H9 (cell line): ENCODE measurements at regions not wholly inside any gene's neighbourhood (a gene's known extent, or its start where the extent isn't known, plus 50 kb on each side); places are given as distances from the start of the nearest gene placed in this dataset.

Experiments used
- DNase-seq: peaks from one replicate; pipeline ENCODE4 v3.0.0-alpha.2; 2017
- H2AFZ ChIP-seq: one replicate; pipeline ENCODE4 v1.6.1; 2013; ENCODE audit warnings: mild to moderate bottlenecking, low read length, control low read depth, moderate library complexity
- H2AK5ac ChIP-seq: 2 replicates; pipeline ENCODE4 v1.6.1; 2013; ENCODE audit warnings: low read length, control low read depth, mixed read lengths; ENCODE audit not compliant: insufficient read length
- H2BK120ac ChIP-seq: one replicate; pipeline ENCODE4 v1.6.1; 2013; ENCODE audit warnings: low read depth, mild to moderate bottlenecking, low read length, control low read depth, inconsistent platforms; ENCODE audit not compliant: poor library complexity, severe bottlenecking
- H2BK12ac ChIP-seq: 2 replicates; pipeline ENCODE4 v1.6.1; 2013; ENCODE audit warnings: low read length, control low read depth, mixed read lengths, low read depth; ENCODE audit not compliant: insufficient read length
- H2BK15ac ChIP-seq: 2 replicates; pipeline ENCODE4 v1.6.1; 2013; ENCODE audit warnings: low read depth, low read length, control low read depth
- H2BK20ac ChIP-seq: one replicate; pipeline ENCODE4 v1.6.1; 2013; ENCODE audit warnings: low read depth, mild to moderate bottlenecking, low read length, control low read depth, inconsistent platforms; ENCODE audit not compliant: poor library complexity, severe bottlenecking
- H2BK5ac ChIP-seq: 2 replicates; pipeline ENCODE4 v1.6.1; 2013; ENCODE audit warnings: low read length, control low read depth, mixed read lengths; ENCODE audit not compliant: insufficient read length
- H3K14ac ChIP-seq: 2 replicates; pipeline ENCODE4 v1.6.1; 2013; ENCODE audit warnings: low read length, control low read depth; ENCODE audit not compliant: insufficient read depth
- H3K18ac ChIP-seq: 2 replicates; pipeline ENCODE4 v1.6.1; 2013; ENCODE audit warnings: low read depth, mild to moderate bottlenecking, mixed read lengths, low read length, control low read depth; ENCODE audit not compliant: insufficient read length
- H3K23ac ChIP-seq: 2 replicates; pipeline ENCODE4 v1.6.1; 2013; ENCODE audit warnings: low read length, control low read depth, mixed read lengths, low read depth; ENCODE audit not compliant: insufficient read length
- H3K23me2 ChIP-seq: 2 replicates; pipeline ENCODE4 v1.6.1; 2013; ENCODE audit warnings: low read depth, mild to moderate bottlenecking, mixed read lengths, low read length, control low read depth; ENCODE audit not compliant: insufficient read length, poor library complexity, severe bottlenecking
- H3K27ac ChIP-seq: 2 replicates; pipeline ENCODE4 v1.5.1; 2013; ENCODE audit warnings: low read length, control low read depth, mixed read lengths, low read depth; ENCODE audit not compliant: insufficient read length
- H3K27me3 ChIP-seq: 2 replicates; pipeline ENCODE4 v1.6.1; 2013; ENCODE audit warnings: low read length, control low read depth, inconsistent platforms; ENCODE audit not compliant: insufficient read depth
- H3K4ac ChIP-seq: 2 replicates; pipeline ENCODE4 v1.6.1; 2013; ENCODE audit warnings: low read depth, mild to moderate bottlenecking, control low read depth, inconsistent platforms, low read length, moderate library complexity
- H3K4me1 ChIP-seq: 2 replicates; pipeline ENCODE4 v1.6.1; 2013; ENCODE audit warnings: low read length, control low read depth, inconsistent platforms; ENCODE audit not compliant: insufficient read depth
- H3K4me2 ChIP-seq: 2 replicates; pipeline ENCODE4 v1.6.1; 2013; ENCODE audit warnings: low read length, control low read depth, mixed read lengths; ENCODE audit not compliant: insufficient read length, insufficient read depth
- H3K56ac ChIP-seq: 2 replicates; pipeline ENCODE4 v1.6.1; 2013; ENCODE audit warnings: low read depth, mild to moderate bottlenecking, mixed read lengths, low read length, control low read depth; ENCODE audit not compliant: insufficient read length
- H3K79me1 ChIP-seq: 2 replicates; pipeline ENCODE4 v1.6.1; 2013; ENCODE audit warnings: low read depth, mild to moderate bottlenecking, moderate library complexity, low read length, control low read depth, inconsistent platforms; ENCODE audit not compliant: insufficient read depth, poor library complexity, severe bottlenecking
- H3K79me2 ChIP-seq: 2 replicates; pipeline ENCODE4 v1.6.1; 2013; ENCODE audit warnings: low read length, control low read depth, inconsistent platforms; ENCODE audit not compliant: insufficient read depth
- H3K9ac ChIP-seq: 2 replicates; pipeline ENCODE4 v1.6.1; 2013; ENCODE audit warnings: low read length, control low read depth, mixed read lengths; ENCODE audit not compliant: insufficient read length; ENCODE audit errors: extremely low read depth
- H3K9me3 ChIP-seq: one replicate; pipeline ENCODE4 v1.6.1; 2013; ENCODE audit warnings: low read depth, low read length, inconsistent platforms; ENCODE audit not compliant: control insufficient read depth
- H3T11ph ChIP-seq: one replicate; pipeline ENCODE4 v1.6.1; 2013; ENCODE audit warnings: mild to moderate bottlenecking, low read length, control low read depth, inconsistent platforms
- H4K20me1 ChIP-seq: one replicate; pipeline ENCODE4 v1.6.1; 2013; ENCODE audit not compliant: control insufficient read depth, insufficient read length, insufficient read depth
- H4K5ac ChIP-seq: 2 replicates; pipeline ENCODE4 v1.6.1; 2013; ENCODE audit warnings: low read depth, mild to moderate bottlenecking, mixed read lengths, low read length, control low read depth; ENCODE audit not compliant: insufficient read length
- H4K8ac ChIP-seq: replicated peaks from 2 replicates; pipeline ENCODE4 v1.6.1; 2013; ENCODE audit warnings: low read length, control low read depth, mixed read lengths, low read depth; ENCODE audit not compliant: insufficient read length
- H4K91ac ChIP-seq: 2 replicates; pipeline ENCODE4 v1.6.1; 2013; ENCODE audit warnings: low read depth, mild to moderate bottlenecking, moderate library complexity, mixed read lengths, low read length, control low read depth; ENCODE audit not compliant: insufficient read length
- H3K27ac Mint-ChIP-seq, 3 experiments: 2 replicates in 2 of 3; 3 replicates in 1 of 3; pipeline ENCODE4 v1.8.0; 2020 to 2021; ENCODE audit warnings: mixed read lengths in 3 of 3, mild to moderate bottlenecking in 1 of 3, moderate library complexity in 1 of 3
- H3K27me3 Mint-ChIP-seq: 2 replicates; pipeline ENCODE4 v1.8.0; 2021; ENCODE audit warnings: low read depth, mild to moderate bottlenecking, moderate library complexity, mixed read lengths
- H3K36me3 Mint-ChIP-seq, 3 experiments: 2 replicates in 2 of 3; 3 replicates in 1 of 3; pipeline ENCODE4 v1.8.0; 2020 to 2021; ENCODE audit warnings: low read depth in 3 of 3, mixed read lengths in 3 of 3; ENCODE audit not compliant: insufficient read depth in 1 of 3
- H3K4me1 Mint-ChIP-seq, 2 experiments: 2 replicates each; pipeline ENCODE4 v1.8.0; 2020; ENCODE audit warnings: mixed read lengths in 2 of 2
- H3K4me3 Mint-ChIP-seq, 2 experiments: 2 replicates in 1 of 2; 3 replicates in 1 of 2; pipeline ENCODE4 v1.8.0; 2020 to 2021; ENCODE audit warnings: mild to moderate bottlenecking in 2 of 2, mixed read lengths in 2 of 2, moderate library complexity in 1 of 2
- H3K9me3 Mint-ChIP-seq, 2 experiments: 2 replicates in 1 of 2; 3 replicates in 1 of 2; pipeline ENCODE4 v1.8.0; 2020; ENCODE audit warnings: mild to moderate bottlenecking in 2 of 2, mixed read lengths in 2 of 2, moderate library complexity in 1 of 2
- WGBS: extraction: QIAGEN DNeasy Blood & Tissue Kit; methylation state at CpG from one replicate; pipeline ENCODE4 v1.1.7; 2013; ENCODE audit warnings: missing lambda C conversion rate, low lambda C conversion rate, mixed read lengths; ENCODE audit not compliant: insufficient read length; ENCODE audit errors: extremely low coverage; 5-methylcytosine and 5-hydroxymethylcytosine counted together
- TF ChIP-seq, protein P1 (sequence below): fragments of 200-600 bp; sonication (generic); conservative IDR thresholded peaks from 3 replicates; pipeline ENCODE4 v1.8.0; 2021; ENCODE audit warnings: antibody characterized with exemption, mild to moderate bottlenecking

DNA sequence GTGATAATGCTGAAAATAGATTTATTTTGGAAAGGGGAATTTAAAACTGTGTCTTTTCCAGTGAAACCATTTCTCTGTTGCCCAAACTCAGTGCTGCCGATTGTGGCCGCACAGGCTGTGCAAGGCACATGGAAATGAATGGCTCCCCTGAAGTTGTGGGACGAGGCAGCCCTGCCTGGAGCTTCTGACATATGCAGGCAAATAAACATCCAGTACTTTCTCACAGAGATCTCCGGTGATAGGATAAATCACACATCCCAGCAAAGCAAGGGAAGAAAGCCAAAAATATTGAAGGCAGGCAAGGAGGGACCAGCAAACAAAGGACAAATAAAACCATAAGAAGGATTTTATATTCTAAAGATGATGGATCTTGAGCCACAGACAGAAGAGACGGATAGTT, 464.5 kb downstream of the MTRR start:
- H3K18ac ChIP-seq: no peak overlapping the region
- no peaks in the 10 kb centered on the region for H3K4me1 ChIP-seq
- no peak overlapping the region for H3K23ac ChIP-seq
- H3K23me2 ChIP-seq: no peaks in the 10 kb centered on the region
- H4K8ac ChIP-seq: no peak overlapping the region
- no peak overlapping the region for H3K4me2 ChIP-seq
- H2BK5ac ChIP-seq: no peak overlapping the region
- H2BK12ac ChIP-seq: no peak overlapping the region
- H4K5ac ChIP-seq: no peak overlapping the region
- H3T11ph ChIP-seq: no peak overlapping the region
- DNase-seq: no peak
- no peaks in the 10 kb centered on the region for H3K79me1 ChIP-seq
- no peak overlapping the region for H2AFZ ChIP-seq
- no peak overlapping the region for H3K27ac ChIP-seq
- TF ChIP-seq, protein P1, sequence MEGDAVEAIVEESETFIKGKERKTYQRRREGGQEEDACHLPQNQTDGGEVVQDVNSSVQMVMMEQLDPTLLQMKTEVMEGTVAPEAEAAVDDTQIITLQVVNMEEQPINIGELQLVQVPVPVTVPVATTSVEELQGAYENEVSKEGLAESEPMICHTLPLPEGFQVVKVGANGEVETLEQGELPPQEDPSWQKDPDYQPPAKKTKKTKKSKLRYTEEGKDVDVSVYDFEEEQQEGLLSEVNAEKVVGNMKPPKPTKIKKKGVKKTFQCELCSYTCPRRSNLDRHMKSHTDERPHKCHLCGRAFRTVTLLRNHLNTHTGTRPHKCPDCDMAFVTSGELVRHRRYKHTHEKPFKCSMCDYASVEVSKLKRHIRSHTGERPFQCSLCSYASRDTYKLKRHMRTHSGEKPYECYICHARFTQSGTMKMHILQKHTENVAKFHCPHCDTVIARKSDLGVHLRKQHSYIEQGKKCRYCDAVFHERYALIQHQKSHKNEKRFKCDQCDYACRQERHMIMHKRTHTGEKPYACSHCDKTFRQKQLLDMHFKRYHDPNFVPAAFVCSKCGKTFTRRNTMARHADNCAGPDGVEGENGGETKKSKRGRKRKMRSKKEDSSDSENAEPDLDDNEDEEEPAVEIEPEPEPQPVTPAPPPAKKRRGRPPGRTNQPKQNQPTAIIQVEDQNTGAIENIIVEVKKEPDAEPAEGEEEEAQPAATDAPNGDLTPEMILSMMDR: no peak
- H3K79me2 ChIP-seq: no peaks in the 10 kb centered on the region
- no peaks in the 10 kb centered on the region for H3K9me3 Mint-ChIP-seq
- no peaks in the 10 kb centered on the region for H3K9me3 ChIP-seq
- H2BK20ac ChIP-seq: no peak overlapping the region
- no peaks in the 10 kb centered on the region for H3K36me3 Mint-ChIP-seq
- WGBS: no CpG with 5 or more reads among the region's 5 CpGs
- H2AK5ac ChIP-seq: no peak overlapping the region
- no peak overlapping the region for H3K4ac ChIP-seq
- no peak overlapping the region for H3K9ac ChIP-seq
- no peaks in the 10 kb centered on the region for H3K27me3 ChIP-seq
- H3K4me3 Mint-ChIP-seq: no peak overlapping the region
- no peak overlapping the region for H3K14ac ChIP-seq
- no peak overlapping the region for H2BK120ac ChIP-seq
- H3K4me1 Mint-ChIP-seq: no peaks in the 10 kb centered on the region
- no peak overlapping the region for H2BK15ac ChIP-seq
- no peaks in the 10 kb centered on the region for H3K27me3 Mint-ChIP-seq
- no peak overlapping the region for H3K27ac Mint-ChIP-seq
- H4K91ac ChIP-seq: no peak overlapping the region
- H3K56ac ChIP-seq: no peak overlapping the region
- no peaks in the 10 kb centered on the region for H4K20me1 ChIP-seq
